Endothelial cell of umbilical vein (primary cell): ENCODE measurements at regions not wholly inside any gene's neighbourhood (a gene's known extent, or its start where the extent isn't known, plus 50 kb on each side); places are given as distances from the start of the nearest gene placed in this dataset.

Experiments used
- BruUV-seq: library from RNA; stranded (reverse); fragments of 400-500 nt; replicated peaks from 2 replicates; lab custom pipeline; 2021; lab: Mats Ljungman, UMichigan
- CTCF ChIA-PET: fragments of 300-600, 350-600 bp; sonication (Branson Sonifier 250); formaldehyde crosslinking; loops from one replicate; lab custom pipeline; 2021; ENCODE audit warnings: antibody characterized with exemption, inconsistent platforms; lab: Charles Lee
- POLR2A ChIA-PET: fragments of 300-600, 350-600 bp; sonication (Branson Sonifier 250); formaldehyde crosslinking; loops from one replicate; lab custom pipeline; 2021; ENCODE audit warnings: antibody characterized with exemption, inconsistent platforms; lab: Charles Lee
- DNase-seq: peaks from one replicate; pipeline ENCODE4 v3.0.0-alpha.2; 2011; ENCODE audit warnings: low read depth, low spot score
- FAIRE-seq: peaks from 2 replicates; lab custom pipeline; 2011; peaks lifted over from hg19 to GRCh38; lab: Jason Lieb, UNC
- H2AFZ ChIP-seq: 2 replicates; pipeline ENCODE4 v1.6.0; 2012; ENCODE audit warnings: low read depth, low read length, control low read depth, inconsistent platforms
- H3K27ac ChIP-seq: 2 replicates; pipeline ENCODE4 v1.5.1; 2011; ENCODE audit warnings: low read depth, mild to moderate bottlenecking, control low read depth, low read length, moderate library complexity; ENCODE audit not compliant: insufficient read depth
- H3K27me3 ChIP-seq, 2 experiments: 2 replicates each; pipeline versions ENCODE4 v1.6.0 to v1.6.1; 2011; ENCODE audit warnings: low read length in 2 of 2, mixed read lengths in 1 of 2; ENCODE audit not compliant: control insufficient read depth in 2 of 2, insufficient read depth in 2 of 2
- H3K36me3 ChIP-seq, 2 experiments: 2 replicates in 1 of 2; 3 replicates in 1 of 2; pipeline ENCODE4 v1.5.1; 2011; ENCODE audit warnings: low read length in 2 of 2, mild to moderate bottlenecking in 1 of 2, moderate library complexity in 1 of 2; ENCODE audit not compliant: control insufficient read depth in 2 of 2, insufficient read depth in 2 of 2; ENCODE audit errors: extremely low read depth in 1 of 2
- H3K4me1 ChIP-seq: 3 replicates; pipeline ENCODE4 v1.5.1; 2011; ENCODE audit warnings: mild to moderate bottlenecking, low read length; ENCODE audit not compliant: control insufficient read depth, insufficient read depth; ENCODE audit errors: extremely low read depth
- H3K4me2 ChIP-seq: 2 replicates; pipeline ENCODE4 v1.6.1; 2011; ENCODE audit warnings: low read length, control low read depth, mixed read lengths; ENCODE audit not compliant: insufficient read depth
- H3K4me3 ChIP-seq, 3 experiments: fragments of 200-600 bp in 1 of 3; sonication (generic), shearing (Covaris generic) in 1 of 3; replicated peaks in 1 of 3; 2 replicates each; pipeline ENCODE4 v1.5.1; 2011 to 2016; ENCODE audit warnings: control low read depth in 3 of 3, low read length in 3 of 3, mild to moderate bottlenecking in 2 of 3, inconsistent platforms in 1 of 3, low read depth in 1 of 3, moderate library complexity in 1 of 3; ENCODE audit not compliant: insufficient read depth in 1 of 3
- H3K79me2 ChIP-seq: 2 replicates; pipeline ENCODE4 v1.6.0; 2012; ENCODE audit warnings: low read length, inconsistent platforms; ENCODE audit not compliant: control insufficient read depth, insufficient read depth
- H3K9ac ChIP-seq: replicated peaks from 2 replicates; pipeline ENCODE3; 2011; ENCODE audit warnings: low read length, control low read depth; ENCODE audit not compliant: insufficient read depth; ENCODE audit errors: extremely low read depth
- H3K9me1 ChIP-seq: replicated peaks from 3 replicates; pipeline ENCODE4 v1.6.0; 2011; ENCODE audit warnings: mild to moderate bottlenecking, low read length; ENCODE audit not compliant: control insufficient read depth, insufficient read depth; ENCODE audit errors: extremely low read depth
- H3K9me3 ChIP-seq: replicated peaks from 2 replicates; pipeline ENCODE4 v1.5.1; 2012; ENCODE audit warnings: low read length, inconsistent platforms; ENCODE audit not compliant: control insufficient read depth, insufficient read depth
- H4K20me1 ChIP-seq: replicated peaks from 2 replicates; pipeline ENCODE3; 2011; ENCODE audit warnings: mild to moderate bottlenecking, low read length; ENCODE audit not compliant: control insufficient read depth, insufficient read depth; ENCODE audit errors: extremely low read depth
- EZH2 ChIP-seq: IDR thresholded peaks from 2 replicates; pipeline ENCODE4 v1.6.1; 2012; ENCODE audit warnings: borderline replicate concordance, low read depth, mild to moderate bottlenecking, moderate library complexity, low read length, inconsistent platforms; ENCODE audit not compliant: severe bottlenecking
- FOS ChIP-seq: IDR thresholded peaks from 2 replicates; pipeline ENCODE4 v1.6.1; 2011; ENCODE audit warnings: mild to moderate bottlenecking, low read length, moderate library complexity, borderline replicate concordance; ENCODE audit not compliant: insufficient read depth
- GATA2 ChIP-seq: IDR thresholded peaks from 2 replicates; pipeline ENCODE4 v1.7.0; 2011; ENCODE audit warnings: low read depth, mild to moderate bottlenecking, moderate library complexity, mixed read lengths, low read length; ENCODE audit not compliant: insufficient read length, insufficient read depth
- JUN ChIP-seq: IDR thresholded peaks from 2 replicates; pipeline ENCODE4 v1.6.1; 2011; ENCODE audit warnings: borderline replicate concordance, low read depth; ENCODE audit not compliant: insufficient read length, insufficient read depth
- MYC ChIP-seq: IDR thresholded peaks from one replicate; pipeline ENCODE4 v1.6.1; 2011; ENCODE audit warnings: mild to moderate bottlenecking, low read depth, low read length
- POLR2A ChIP-seq: IDR thresholded peaks from 2 replicates; pipeline ENCODE4 v1.6.1; 2012; ENCODE audit warnings: low read depth, mild to moderate bottlenecking, control low read depth, low read length
- POLR2AphosphoS5 ChIP-seq: IDR thresholded peaks from 2 replicates; pipeline ENCODE4 v1.6.1; 2012; ENCODE audit warnings: low read depth, mild to moderate bottlenecking, control low read depth, low read length, moderate library complexity; ENCODE audit not compliant: insufficient read depth
- dilution Hi-C: fragments of 300-500 bp; cut with MboI; formaldehyde crosslinking; loops from one replicate; pipeline ENCODE4 v1.15.0; 2019; ENCODE audit warnings: low sequenced_read_pairs; ENCODE audit not compliant: extremely low pct_ligation_motif_present
- intact Hi-C: fragments of 100-400 bp; cut with micrococcal nuclease; formaldehyde crosslinking; loops from one replicate; pipeline ENCODE4 v1.10.0; 2022
- TF ChIP-seq, protein P1 (sequence below), 2 donors: IDR thresholded peaks; 1 replicate in 1 of 2; 2 replicates in 1 of 2; pipeline ENCODE4 v1.5.1; 2011; ENCODE audit warnings: low read length in 2 of 2, mild to moderate bottlenecking in 2 of 2, moderate library complexity in 2 of 2, control low read depth in 1 of 2, inconsistent platforms in 1 of 2, low read depth in 1 of 2; ENCODE audit not compliant: insufficient read depth in 1 of 2; ENCODE audit errors: extremely low read depth in 1 of 2
- TF ChIP-seq, protein P2 (sequence below): IDR thresholded peaks from 2 replicates; pipeline ENCODE4 v1.6.1; 2011; ENCODE audit not compliant: insufficient read depth, insufficient read length

DNA sequence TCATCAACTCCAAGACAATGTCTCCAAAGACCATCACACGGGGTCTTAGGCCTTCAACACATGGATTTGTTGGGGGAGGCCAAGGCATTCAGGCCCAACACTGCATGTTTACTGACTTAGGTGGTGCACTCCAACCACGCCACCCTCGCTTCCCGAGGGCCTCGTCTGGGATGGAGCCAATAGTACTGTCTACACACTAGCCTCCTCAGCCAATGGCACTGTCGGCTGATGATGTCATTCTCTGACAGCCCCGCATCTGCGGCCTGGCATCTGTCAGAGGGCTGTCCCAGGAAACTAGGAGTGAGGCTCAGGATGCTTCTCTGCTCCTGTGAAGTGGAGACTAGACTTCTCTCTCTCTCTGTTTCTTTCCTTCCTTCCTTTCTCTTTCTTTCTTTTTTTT lies 96.6 kb downstream of the TEX26 start:
- Histone ChIP-seq H3K4me2 (no peak overlapping the region), H3K27me3 (peaks cover 0 to 2% of the 10 kb centered on the region in 2 experiments), H3K27ac (no peak overlapping the region), H3K9me1 (no peaks in the 10 kb centered on the region), H2AFZ (no peak overlapping the region), H3K9ac (no peak overlapping the region), H3K36me3 (no peaks in the 10 kb centered on the region), H3K4me3 (no peak overlapping the region), H3K4me1 (no peaks in the 10 kb centered on the region), H3K79me2 (no peaks in the 10 kb centered on the region), H4K20me1 (no peaks in the 10 kb centered on the region), H3K9me3 (no peaks in the 10 kb centered on the region)
- FAIRE-seq (no peak), DNase-seq (no peak)
- intact Hi-C loops: no loop called here
- ChIA-PET POLR2A (no interaction called here), CTCF (interaction anchor here (1.3 kb wide), 1 partner anchor 16 kb away, joined by 4 read pairs; no protein-coding TSS in a partner anchor)
- TF ChIP-seq, protein P1, sequence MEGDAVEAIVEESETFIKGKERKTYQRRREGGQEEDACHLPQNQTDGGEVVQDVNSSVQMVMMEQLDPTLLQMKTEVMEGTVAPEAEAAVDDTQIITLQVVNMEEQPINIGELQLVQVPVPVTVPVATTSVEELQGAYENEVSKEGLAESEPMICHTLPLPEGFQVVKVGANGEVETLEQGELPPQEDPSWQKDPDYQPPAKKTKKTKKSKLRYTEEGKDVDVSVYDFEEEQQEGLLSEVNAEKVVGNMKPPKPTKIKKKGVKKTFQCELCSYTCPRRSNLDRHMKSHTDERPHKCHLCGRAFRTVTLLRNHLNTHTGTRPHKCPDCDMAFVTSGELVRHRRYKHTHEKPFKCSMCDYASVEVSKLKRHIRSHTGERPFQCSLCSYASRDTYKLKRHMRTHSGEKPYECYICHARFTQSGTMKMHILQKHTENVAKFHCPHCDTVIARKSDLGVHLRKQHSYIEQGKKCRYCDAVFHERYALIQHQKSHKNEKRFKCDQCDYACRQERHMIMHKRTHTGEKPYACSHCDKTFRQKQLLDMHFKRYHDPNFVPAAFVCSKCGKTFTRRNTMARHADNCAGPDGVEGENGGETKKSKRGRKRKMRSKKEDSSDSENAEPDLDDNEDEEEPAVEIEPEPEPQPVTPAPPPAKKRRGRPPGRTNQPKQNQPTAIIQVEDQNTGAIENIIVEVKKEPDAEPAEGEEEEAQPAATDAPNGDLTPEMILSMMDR (IDR thresholded peaks at IDR 0.05; ENCODE audit: extremely low read depth in 1 of 2, insufficient read depth in 1 of 2, low read depth in 1 of 2, low read length in 2 of 2): no peak
- no peak for TF ChIP-seq FOS
- TF ChIP-seq GATA2: no peak
- TF ChIP-seq, protein P2, sequence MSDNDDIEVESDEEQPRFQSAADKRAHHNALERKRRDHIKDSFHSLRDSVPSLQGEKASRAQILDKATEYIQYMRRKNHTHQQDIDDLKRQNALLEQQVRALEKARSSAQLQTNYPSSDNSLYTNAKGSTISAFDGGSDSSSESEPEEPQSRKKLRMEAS: no peak
- TF ChIP-seq POLR2A: no peak
- TF ChIP-seq JUN: no peak
- no peak for TF ChIP-seq EZH2
- TF ChIP-seq POLR2AphosphoS5: no peak
- TF ChIP-seq MYC: no peak
- dilution Hi-C loops: no loop called here
- no TSS peak for BruUV-seq
